Osteocyte (in vitro differentiated cells): ENCODE measurements at regions not wholly inside any gene's neighbourhood (a gene's known extent, or its start where the extent isn't known, plus 50 kb on each side); places are given as distances from the start of the nearest gene placed in this dataset.

ENCODE experiments used
- DNase-seq: peaks from one replicate; pipeline ENCODE4 v3.0.0; 2021; ENCODE audit warnings: mixed read lengths; ENCODE audit not compliant: unreplicated experiment; ENCODE audit errors: extremely low spot score
- H3K27ac Mint-ChIP-seq: one replicate; pipeline ENCODE4 v1.8.0; 2021; ENCODE audit warnings: mild to moderate bottlenecking, mixed read lengths; ENCODE audit not compliant: unreplicated experiment
- H3K27me3 Mint-ChIP-seq: one replicate; pipeline ENCODE4 v1.8.0; 2021; ENCODE audit warnings: mixed read lengths; ENCODE audit not compliant: unreplicated experiment
- H3K36me3 Mint-ChIP-seq: one replicate; pipeline ENCODE4 v1.8.0; 2021; ENCODE audit warnings: mixed read lengths; ENCODE audit not compliant: unreplicated experiment
- H3K4me1 Mint-ChIP-seq: one replicate; pipeline ENCODE4 v1.8.0; 2021; ENCODE audit warnings: mixed read lengths; ENCODE audit not compliant: unreplicated experiment
- H3K4me3 Mint-ChIP-seq: one replicate; pipeline ENCODE4 v1.8.0; 2021; ENCODE audit warnings: mild to moderate bottlenecking, moderate library complexity, mixed read lengths; ENCODE audit not compliant: unreplicated experiment
- H3K9me3 Mint-ChIP-seq: one replicate; pipeline ENCODE4 v1.8.0; 2021; ENCODE audit warnings: mixed read lengths; ENCODE audit not compliant: unreplicated experiment
- TF ChIP-seq, protein P1 (sequence below): fragments of 200-600 bp; sonication (generic); IDR thresholded peaks from 2 replicates; pipeline ENCODE4 v1.5.0; 2021; ENCODE audit warnings: antibody characterized with exemption, mild to moderate bottlenecking, moderate library complexity

DNA sequence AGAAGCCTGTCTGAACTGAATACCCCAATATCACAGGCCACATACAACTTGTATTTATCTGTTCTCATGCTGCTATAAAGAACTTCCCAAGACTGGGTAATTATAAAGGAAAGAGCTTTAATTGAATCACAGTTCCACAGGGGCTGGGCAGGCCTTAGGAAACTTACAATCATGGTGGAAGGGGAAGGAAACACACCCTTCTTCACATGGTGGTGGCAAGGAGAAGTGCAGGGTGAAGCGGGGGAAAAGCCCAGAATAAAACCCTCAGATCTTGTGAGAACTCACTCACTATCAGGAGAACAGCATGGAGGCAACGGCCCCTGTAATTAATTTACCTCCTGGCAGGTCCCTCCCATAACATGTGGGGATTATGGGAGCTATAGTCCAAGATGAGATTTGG is 50.3 kb upstream of the FNDC1 start:
- H3K9me3 Mint-ChIP-seq = no peaks in the 10 kb centered on the region
- H3K4me3 Mint-ChIP-seq = no peak overlapping the region
- H3K27me3 Mint-ChIP-seq = peaks cover 31% of the 10 kb centered on the region
- no peak overlapping the region for H3K27ac Mint-ChIP-seq
- DNase-seq = no peak
- H3K4me1 Mint-ChIP-seq = no peaks in the 10 kb centered on the region
- TF ChIP-seq, protein P1, sequence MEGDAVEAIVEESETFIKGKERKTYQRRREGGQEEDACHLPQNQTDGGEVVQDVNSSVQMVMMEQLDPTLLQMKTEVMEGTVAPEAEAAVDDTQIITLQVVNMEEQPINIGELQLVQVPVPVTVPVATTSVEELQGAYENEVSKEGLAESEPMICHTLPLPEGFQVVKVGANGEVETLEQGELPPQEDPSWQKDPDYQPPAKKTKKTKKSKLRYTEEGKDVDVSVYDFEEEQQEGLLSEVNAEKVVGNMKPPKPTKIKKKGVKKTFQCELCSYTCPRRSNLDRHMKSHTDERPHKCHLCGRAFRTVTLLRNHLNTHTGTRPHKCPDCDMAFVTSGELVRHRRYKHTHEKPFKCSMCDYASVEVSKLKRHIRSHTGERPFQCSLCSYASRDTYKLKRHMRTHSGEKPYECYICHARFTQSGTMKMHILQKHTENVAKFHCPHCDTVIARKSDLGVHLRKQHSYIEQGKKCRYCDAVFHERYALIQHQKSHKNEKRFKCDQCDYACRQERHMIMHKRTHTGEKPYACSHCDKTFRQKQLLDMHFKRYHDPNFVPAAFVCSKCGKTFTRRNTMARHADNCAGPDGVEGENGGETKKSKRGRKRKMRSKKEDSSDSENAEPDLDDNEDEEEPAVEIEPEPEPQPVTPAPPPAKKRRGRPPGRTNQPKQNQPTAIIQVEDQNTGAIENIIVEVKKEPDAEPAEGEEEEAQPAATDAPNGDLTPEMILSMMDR = no peak
- H3K36me3 Mint-ChIP-seq = no peaks in the 10 kb centered on the region

DNA sequence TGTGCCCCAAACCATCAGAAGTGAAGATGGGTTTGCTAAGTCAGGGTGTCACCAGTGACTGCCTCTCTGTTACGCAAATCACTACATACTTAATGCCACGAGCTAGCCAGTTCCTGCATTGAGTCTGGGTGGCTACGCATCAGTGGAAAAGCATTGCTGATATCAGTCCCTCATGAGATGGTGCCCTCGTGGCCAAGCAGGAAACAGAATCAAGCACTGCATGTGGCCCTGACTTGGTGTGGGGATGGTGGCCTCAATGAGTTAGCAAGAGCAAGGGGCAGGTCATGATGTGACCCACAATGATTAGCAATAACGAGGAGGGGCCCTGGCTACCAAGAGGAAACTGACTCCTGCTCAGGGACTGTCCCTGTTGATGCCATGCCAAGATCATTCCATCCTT is 51.6 kb upstream of the FNDC1 start:
- TF ChIP-seq, protein P1 = no peak
- no peak overlapping the region for H3K4me3 Mint-ChIP-seq
- no peaks in the 10 kb centered on the region for H3K36me3 Mint-ChIP-seq
- no peaks in the 10 kb centered on the region for H3K9me3 Mint-ChIP-seq
- H3K27me3 Mint-ChIP-seq = peaks cover 19% of the 10 kb centered on the region
- no peak for DNase-seq
- H3K27ac Mint-ChIP-seq = no peak overlapping the region
- H3K4me1 Mint-ChIP-seq = no peaks in the 10 kb centered on the region

DNA sequence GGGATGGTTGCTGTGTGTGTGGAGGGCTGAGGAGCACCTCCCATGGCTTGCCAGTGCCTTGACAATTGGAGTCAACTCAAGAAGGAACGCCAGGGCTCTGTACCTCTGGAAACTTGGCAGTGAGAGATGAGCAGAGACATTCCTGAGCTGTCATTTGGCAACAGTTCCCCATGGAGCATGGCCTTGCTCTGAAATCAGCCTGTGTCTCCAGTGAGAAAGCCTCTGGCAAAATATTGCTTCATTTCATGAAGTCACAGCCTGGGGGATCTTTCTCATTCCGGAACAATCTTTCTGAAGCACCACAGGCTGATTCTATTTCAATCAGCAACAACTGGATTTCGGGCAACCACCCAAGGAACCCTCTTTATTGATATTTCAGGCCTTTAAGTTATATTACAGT is 52.2 kb upstream of the FNDC1 start:
- Mint-ChIP-seq H3K9me3 (no peaks in the 10 kb centered on the region), H3K4me1 (no peaks in the 10 kb centered on the region), H3K36me3 (no peaks in the 10 kb centered on the region), H3K27ac (no peak overlapping the region), H3K27me3 (peaks cover 19% of the 10 kb centered on the region), H3K4me3 (no peak overlapping the region)
- DNase-seq = no peak
- TF ChIP-seq, protein P1 = no peak

- no peak for DNase-seq
- Mint-ChIP-seq H3K4me1 (no peaks in the 10 kb centered on the region), H3K27ac (no peak overlapping the region), H3K9me3 (no peaks in the 10 kb centered on the region), H3K27me3 (peaks cover 14% of the 10 kb centered on the region), H3K36me3 (no peaks in the 10 kb centered on the region), H3K4me3 (no peak overlapping the region)
- TF ChIP-seq, protein P1 = no peak
These were observed 52.9 kb upstream of the FNDC1 start for GRCh38 chr6:159116343-159116742.

DNA sequence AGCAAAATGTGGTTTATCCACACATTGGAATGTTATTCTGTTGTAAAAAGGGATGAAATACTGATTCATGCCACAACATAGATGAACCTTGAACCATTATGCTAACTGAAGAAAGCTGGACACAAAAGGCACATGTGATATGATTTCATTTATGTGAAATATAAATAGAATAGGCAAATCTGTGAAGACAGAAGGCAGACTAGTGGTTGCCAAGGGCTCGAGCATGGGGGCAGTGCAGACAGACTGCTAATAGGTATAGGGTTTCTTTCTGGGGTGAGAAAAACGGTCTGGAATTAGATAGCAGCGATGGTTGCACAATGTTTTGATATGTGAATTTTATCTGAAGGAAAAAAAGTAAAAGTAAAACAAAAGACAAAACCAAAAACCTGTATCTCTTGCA is 54.6 kb upstream of the FNDC1 start:
- H3K27me3 Mint-ChIP-seq = peaks cover 8% of the 10 kb centered on the region
- no peaks in the 10 kb centered on the region for H3K9me3 Mint-ChIP-seq
- no peaks in the 10 kb centered on the region for H3K4me1 Mint-ChIP-seq
- no peak for DNase-seq
- H3K36me3 Mint-ChIP-seq = no peaks in the 10 kb centered on the region
- H3K27ac Mint-ChIP-seq = no peak overlapping the region
- H3K4me3 Mint-ChIP-seq = no peak overlapping the region
- TF ChIP-seq, protein P1 = no peak
